Epithelial cell of prostate (primary cell): ENCODE measurements at regions not wholly inside any gene's neighbourhood (a gene's known extent, or its start where the extent isn't known, plus 50 kb on each side); places are given as distances from the start of the nearest gene placed in this dataset.

Experiments used
- DNase-seq: peaks from one replicate; pipeline ENCODE4 v3.0.0-alpha.2; 2011; ENCODE audit warnings: low read depth, low spot score
- H3K27ac ChIP-seq: fragments of 450-650 bp; 2 replicates; pipeline ENCODE4 v1.5.1; 2017; ENCODE audit warnings: mild to moderate bottlenecking

DNA sequence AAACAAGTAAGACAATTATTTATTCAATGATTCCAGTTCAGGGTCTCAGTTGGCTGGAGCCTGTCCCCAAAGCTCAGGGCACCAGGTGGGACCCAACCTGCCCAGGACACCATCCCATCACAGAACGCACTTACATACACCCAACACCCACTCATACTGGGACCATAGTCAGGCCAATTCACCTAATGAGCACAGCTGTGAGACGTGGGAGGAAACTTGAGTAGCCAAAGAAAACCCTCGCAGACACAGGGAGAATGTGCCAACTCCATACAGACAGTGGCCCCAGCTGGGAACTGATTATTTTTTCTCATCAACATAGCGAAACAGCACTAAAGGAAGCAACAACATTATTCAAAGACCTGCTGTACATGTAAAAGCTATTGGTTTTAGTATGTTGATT is 58.6 kb upstream of the DOK5 start:
- no peak for DNase-seq
- H3K27ac ChIP-seq = no peak overlapping the region

- no peak overlapping the region for H3K27ac ChIP-seq
- no peak for DNase-seq
Measured at GRCh38 chr20:54419531-54419930, 55.9 kb upstream of the DOK5 start.
